Urothelium cell line (cell line): ENCODE measurements at regions not wholly inside any gene's neighbourhood (a gene's known extent, or its start where the extent isn't known, plus 50 kb on each side); places are given as distances from the start of the nearest gene placed in this dataset.

Source experiments
- DNase-seq: peaks from one replicate; pipeline ENCODE4 v3.0.0; 2011; ENCODE audit warnings: low spot score, mixed read lengths
- FAIRE-seq: peaks from 2 replicates; lab custom pipeline; 2011; peaks lifted over from hg19 to GRCh38; lab: Jason Lieb, UNC

DNA sequence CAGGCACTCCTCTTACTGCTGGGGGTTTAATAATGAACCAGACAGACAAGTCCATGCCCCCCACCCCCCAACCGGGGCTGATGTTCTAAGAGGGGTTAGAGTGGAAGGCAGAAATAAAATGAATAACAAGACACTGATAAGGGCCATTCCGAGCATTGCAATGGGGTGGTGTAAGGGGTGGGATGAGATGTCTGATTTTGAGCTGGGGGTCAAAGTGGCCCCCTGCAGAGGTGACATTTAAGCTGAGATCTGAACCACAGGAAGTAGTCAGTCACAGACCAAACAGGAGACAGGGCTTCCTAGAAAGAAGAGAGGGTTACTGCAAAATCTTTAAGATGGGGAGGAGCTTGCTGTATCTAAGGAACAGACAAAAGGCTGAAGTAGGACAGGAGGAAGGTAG, 180.6 kb upstream of the SH3BP4 start:
- no peak for FAIRE-seq

DNA sequence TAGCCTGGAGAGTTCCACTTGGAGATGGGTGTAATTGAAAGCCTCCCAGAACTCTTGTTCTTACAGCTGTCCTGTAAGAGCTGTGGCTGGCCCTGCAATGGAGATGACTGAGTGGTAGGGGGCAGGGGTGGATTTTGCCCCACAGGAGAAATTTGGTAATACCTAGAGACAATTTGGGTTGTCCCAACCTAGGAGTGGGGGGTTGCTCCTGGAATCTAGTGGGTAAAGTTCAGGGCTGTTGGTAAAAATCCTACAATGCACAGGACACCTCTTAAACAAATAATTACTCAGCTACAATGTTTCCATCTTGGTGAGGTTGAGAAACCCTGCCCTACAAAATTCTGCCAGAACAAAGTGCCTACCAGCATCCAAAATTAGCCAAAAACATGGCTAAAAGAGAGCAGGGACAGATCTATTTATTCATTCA, 181.1 kb upstream of the SH3BP4 start:
- no peak for FAIRE-seq

More for the DNA sequence above, 180.6 kb upstream of the SH3BP4 start:
- no peak for DNase-seq

DNA sequence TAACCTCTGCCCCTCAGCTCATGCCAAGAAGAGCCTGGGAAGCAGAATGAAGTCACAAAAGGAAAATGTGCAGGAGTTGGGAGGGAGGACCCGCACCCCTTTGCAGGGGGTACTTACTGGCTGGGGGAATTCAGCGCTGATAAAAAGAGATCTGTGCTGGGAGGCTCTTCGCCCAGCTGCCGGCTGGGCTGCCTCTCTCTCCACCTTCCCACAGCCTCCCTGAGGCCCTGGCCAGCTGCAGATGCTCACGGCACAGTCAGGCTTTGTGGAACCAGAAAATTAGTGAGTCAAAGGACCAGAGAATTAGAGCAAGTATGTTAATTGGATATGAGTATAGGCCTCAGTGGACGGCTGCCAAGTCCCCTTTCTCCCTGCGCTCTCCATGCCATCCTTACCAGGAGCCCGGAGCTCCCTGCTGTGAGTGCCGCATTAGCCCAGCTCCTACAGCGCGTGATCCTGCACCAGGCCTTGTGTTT, 181.7 kb upstream of the SH3BP4 start:
- FAIRE-seq (no peak), DNase-seq (no peak)

More for the DNA sequence above, 181.1 kb upstream of the SH3BP4 start:
- no peak for DNase-seq

DNA sequence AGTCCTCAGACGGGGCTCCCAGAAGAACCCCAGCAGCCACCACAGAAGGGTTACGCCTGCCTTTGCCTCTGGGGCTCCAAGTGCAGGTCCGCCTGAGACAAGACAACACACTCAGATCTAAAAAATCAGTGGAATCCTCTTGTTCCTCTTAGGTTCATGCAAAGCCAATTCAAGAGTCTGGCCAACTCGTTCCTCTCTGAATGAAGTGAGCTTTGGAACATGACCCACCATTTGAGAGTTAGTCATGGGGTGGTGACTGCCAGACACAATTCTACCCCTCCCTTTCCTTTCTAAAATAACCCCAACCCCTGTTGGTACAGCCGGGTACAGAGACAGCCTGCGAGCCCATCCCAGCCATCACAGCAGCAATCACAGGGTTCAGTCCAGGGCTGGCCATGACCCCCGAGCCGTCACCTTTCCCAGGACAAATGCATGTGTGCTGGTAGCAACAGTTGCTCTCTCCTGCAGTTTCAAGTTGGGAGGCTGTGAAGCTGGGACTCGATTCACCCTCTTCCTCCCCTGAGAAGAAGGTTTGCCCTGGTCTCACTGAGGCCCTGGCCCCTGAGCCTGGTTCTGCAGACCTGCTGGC, 183.1 kb upstream of the SH3BP4 start:
- FAIRE-seq (no peak), DNase-seq (no peak)

DNA sequence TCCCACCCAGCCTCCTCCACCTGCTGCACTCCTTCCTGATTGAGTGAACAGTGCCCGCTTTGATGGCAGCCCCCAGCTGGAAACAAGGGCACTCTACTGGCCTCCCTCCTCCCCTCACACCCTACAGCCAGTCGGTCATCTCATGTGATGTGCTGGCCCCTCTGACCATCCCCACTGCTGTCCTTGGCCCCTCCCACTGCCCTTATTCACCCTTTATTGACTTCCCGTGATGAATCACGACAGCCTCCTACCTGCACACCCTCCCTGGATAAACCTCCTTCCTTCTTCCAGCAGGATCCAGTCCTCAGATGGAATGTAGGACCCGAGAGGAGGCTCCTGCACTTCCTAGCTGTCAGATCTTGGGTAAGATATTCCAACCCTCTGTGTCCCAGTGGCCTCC, 186.5 kb upstream of the SH3BP4 start:
- DNase-seq (no peak), FAIRE-seq (no peak)

DNA sequence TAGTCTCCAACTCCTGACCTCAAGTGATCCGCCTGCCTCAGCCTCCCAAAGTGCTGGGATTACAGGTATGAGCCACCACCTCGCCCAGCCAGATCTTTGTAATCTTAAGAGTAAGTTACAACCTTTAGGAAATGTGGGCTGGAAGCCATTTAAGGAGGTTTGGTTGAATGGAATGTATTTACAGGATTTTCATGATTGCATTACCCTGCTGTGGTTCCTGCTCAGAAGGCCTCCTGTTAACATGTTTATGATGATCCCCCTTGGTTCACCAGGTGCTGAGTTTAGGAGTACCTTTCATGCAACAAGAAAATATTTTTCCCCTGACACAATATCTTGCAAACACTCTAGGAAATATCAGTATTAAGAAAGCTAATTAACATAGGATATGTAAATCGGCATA, 187.4 kb upstream of the SH3BP4 start:
- FAIRE-seq (no peak), DNase-seq (no peak)

DNA sequence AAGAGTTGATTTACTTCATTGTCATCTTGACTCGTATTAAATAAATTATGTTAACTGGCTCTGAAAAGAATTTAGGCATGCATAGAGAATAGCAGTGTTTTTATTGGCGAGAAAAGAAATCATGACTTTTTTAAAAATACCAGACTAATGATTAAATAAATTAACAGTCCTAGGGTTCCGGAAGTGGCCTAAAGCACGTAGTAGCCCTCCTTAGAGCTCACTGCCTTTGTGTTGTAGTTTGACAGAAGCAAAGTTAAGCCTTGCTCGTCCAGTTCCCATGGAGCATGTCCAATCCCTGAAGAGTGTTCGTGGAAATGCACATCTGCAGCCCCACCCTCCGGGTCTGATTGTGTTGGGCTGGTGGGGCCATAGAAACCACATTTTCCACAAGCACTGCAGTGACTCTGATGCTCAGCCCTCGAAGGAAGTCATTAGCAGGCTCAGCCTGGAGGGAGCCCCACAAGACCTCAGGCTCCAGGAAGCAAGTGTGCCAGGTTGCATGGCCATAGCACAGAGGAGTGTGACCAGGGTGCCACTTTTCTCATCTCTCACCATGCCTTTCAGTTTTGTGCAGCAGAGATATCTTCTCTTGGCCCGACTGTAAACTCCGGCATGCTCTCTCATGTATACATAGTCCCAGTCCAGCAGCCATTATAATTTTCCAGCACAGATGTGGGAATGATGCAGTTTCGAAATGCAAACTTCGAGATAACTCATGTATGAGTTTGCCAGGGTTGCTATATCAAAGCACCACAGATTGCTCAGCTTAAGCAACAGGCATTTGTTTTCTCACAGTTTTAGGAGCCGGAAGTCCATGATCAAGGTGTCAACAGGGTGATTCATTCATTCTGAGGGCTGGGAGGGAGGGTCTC, 188.6 kb upstream of the SH3BP4 start:
- FAIRE-seq, result no peak
- DNase-seq, result no peak

DNA sequence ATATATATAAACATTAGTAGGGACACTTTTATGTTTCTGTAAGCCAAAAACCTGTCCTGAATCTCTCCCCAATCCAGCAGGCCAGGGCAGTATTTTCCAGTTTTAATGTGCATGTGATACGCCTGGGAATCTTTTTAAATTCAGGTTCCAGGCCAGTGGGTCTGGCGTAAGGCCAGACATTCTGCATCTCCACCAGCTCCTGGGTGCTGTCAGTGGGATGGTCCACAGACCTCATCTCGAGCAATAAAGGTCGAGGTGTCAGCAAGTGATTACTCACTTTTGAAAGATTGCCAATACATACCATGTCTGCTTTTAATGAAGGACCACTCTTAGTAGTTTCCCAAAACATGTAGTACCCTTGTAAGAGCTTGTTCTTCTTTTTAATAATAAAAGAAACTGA, 189.9 kb upstream of the SH3BP4 start:
- FAIRE-seq (no peak), DNase-seq (no peak)

DNA sequence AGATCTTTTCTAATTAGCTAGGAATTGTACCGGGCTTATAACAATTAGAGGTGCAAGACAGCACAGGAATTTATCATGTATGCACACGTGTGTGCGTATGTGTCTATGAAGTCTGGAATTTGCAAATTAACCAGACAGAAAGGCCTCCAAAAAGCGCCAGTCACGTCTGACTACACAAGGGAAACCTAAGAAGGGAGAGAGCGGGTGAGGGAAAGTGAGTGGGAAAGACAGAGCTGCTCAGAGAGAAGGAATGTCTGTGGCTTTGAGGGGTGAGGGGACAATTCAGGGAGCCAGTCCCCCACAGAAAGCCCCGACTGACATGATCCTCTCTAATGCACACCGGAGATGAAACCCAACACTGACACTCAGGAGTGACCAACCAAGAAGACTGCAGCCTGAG, 197.7 kb upstream of the SH3BP4 start:
- DNase-seq (peak; percentile 27), FAIRE-seq (no peak)

DNA sequence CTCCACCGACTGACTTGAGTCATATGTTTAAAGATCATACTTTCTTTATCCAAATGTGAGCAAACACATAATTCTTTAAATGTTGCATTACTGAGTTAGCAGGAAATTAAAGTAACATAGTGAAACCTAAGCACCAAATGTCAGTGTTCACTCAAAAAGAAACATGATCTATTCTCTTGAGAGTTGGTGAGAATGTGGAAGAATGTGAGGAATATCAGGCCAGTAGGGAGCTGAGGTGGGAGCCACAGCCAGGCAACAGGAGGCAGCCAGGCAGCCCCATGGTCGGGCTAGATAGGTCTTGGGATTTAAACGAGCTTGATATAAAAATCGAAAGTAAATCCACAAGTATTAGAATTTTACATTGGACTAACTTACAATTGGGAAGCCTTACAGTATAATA, 198.1 kb upstream of the SH3BP4 start:
- FAIRE-seq, result no peak
- no peak for DNase-seq

DNA sequence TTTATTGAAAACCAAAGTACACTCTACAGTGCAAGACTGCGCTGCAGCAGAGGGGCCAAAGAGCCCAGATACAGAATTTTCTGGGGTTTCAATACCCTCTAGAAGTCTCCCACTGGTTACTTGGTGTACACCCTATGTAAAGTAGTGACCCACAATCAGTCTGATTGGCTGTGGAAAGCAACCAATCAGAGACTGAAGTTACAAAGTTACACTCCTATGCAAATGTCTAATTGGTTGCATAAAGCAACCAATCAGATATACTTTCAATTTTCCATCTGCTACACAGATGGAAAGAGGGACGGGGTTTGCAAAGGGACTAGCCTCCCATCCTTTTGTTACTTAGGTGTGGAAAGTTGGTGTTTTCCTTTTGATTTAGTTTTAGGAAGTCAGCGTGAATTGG, 198.9 kb upstream of the SH3BP4 start:
- FAIRE-seq, result no peak
- DNase-seq, result no peak

DNA sequence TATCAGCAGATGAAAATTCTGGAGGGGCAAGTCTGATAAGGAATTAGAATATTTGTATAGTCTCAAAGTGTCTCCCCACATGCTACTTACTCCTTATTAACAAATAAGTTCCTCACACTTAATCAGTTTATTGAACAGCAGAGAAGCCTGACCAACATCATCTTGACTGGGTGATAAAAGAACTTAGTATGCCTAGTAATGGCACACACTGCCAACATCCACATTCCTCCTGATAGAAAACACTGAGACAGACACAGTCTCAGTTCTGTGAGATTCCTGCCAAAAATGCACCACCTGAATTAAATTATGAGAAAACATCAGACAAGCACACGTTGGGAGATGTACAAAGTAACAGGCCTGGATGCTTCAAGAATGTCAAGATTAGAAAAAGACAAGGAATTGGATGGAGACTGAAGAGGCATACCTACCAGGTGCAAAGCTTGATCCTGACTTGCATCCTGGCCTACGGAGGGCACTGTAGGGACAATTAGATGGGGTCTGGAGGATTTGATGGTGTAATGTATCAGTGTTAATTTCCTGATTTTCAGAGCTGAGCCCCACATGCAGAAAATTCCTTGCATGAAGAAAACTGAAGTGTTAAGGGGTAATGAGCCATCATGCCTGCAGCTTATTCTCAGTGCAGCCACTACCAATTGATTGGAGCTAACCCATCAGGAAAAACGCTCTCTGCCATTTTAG, 200.4 kb upstream of the SH3BP4 start:
- DNase-seq (no peak), FAIRE-seq (no peak)

DNA sequence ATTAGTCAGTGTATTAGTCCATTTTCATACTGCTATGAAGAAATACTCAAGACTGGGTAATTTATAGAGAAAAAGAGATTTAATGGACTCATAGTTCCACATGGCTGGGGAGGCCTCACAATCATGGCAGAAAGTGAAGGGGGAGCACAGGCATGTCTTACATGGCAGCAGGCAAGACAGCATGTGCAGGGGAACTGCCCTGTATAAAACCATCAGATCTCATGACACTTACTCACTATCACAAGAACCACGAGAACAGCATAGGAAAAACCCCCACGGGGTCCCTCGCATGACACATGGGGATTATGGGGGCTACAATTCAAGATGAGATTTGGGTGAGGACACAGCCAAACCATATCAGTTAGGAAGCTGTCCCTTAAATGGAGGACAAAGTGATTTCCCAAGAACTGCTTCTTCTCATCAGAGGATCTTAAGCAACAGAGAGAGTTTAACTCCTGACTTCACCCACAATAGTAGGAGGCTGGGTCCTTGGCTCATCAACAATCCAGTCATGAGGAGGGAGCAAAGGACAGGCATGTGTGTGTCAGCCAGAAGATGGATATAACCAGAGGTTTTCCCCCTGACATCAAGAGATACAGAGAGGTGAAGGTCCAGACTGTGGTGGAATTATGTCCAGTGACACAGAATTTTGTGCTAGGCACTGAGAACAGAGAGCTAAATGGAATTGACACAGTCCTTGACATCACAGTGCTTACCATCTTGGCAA, 203.8 kb upstream of the SH3BP4 start:
- no peak for DNase-seq
- no peak for FAIRE-seq

DNA sequence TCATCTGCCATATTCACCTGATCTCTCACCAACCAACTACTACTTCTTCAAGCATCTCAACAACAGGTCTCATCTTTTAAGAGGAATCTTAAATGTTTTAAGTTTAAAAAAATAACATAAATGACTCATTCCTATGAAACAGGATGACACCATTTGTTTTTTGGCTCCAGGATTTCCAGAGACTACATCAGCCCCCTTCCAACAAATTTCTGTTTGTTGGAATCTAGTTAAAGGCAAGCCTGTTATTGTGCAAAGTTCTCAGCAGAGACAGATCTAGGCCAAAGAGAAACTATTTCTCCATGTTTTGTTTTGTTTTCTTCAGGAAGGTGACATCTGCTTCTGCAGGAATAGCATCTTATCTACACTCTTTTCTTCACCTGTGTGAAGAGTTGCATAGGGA, 204.8 kb upstream of the SH3BP4 start:
- FAIRE-seq, result no peak
- no peak for DNase-seq

DNA sequence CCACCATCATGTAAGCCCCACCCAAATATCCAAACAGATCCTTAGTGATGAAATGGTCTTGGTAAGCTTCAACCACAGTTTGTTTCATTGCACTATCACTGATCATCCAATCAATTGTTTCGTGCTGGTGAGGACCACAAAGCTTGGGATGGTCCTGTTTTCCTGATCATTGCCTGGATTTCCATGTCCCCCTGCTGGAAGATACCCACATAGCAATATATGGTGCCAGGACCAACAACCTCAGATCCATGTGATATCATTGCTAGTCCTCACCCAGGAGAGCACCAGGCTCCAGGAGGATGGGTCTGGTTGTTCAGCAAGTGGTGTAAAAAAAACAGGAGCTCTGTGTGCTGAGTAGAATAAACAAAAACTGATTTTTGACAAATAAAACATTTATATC, 206.5 kb upstream of the SH3BP4 start:
- FAIRE-seq (no peak), DNase-seq (no peak)

DNA sequence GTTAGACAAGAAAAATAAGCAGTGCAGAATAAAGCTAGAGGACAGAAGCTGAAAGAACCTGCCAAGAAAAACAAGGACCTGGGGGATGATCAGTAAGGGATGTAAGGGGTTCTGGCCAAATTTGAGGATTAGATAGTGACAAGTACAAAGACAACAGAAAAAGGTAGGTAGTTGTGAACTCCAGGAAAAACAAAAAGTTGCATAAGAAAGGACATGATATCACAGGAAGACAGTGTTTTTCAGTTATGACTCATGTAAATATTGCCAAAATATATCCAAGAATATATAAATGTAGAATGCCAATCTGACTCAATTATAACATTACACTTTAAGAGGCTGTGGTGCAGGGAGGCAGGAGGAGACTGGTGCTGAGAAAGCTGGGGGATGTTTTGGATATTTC, 209.8 kb upstream of the SH3BP4 start:
- FAIRE-seq, result no peak
- DNase-seq, result no peak

DNA sequence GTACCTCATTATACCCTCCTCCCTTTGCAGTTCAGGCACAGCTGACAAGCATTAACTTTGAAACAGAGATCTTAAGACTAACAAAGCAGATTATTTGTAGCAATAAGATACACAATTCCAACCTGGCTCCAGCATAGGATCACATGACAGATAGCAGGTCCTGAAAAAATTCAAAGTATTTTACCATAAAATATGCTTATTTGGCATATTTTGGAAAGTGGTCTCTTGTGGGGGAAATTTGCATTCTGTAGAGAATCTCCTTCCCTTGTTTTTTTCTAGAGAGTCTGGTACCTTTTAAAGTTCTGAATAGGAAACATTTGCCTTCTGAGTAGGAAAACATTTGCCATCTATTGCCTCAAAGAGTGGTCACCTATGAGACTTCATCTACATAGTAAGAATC, 212.8 kb upstream of the SH3BP4 start:
- no peak for FAIRE-seq

DNA sequence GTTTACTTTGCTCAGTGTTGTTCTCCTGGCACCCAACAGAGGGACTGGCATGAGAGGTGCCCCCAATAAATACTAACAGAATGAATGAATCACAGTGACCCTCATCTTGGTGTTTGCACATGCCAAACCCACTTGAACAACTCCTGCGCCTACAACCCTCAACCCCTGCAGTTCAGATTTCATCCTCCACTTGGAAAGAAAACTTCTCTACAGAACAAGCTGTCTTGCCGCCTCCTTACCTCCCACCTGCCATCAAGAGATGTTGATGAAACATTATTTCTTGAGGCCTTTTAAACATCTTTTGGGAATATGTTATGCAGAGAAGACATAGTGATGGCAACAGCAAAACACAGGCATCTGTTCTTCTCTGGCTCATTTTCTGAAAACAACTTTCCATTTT, 216.0 kb upstream of the SH3BP4 start:
- FAIRE-seq, result no peak
- DNase-seq, result no peak

More for the DNA sequence above, 212.8 kb upstream of the SH3BP4 start:
- DNase-seq, result no peak

DNA sequence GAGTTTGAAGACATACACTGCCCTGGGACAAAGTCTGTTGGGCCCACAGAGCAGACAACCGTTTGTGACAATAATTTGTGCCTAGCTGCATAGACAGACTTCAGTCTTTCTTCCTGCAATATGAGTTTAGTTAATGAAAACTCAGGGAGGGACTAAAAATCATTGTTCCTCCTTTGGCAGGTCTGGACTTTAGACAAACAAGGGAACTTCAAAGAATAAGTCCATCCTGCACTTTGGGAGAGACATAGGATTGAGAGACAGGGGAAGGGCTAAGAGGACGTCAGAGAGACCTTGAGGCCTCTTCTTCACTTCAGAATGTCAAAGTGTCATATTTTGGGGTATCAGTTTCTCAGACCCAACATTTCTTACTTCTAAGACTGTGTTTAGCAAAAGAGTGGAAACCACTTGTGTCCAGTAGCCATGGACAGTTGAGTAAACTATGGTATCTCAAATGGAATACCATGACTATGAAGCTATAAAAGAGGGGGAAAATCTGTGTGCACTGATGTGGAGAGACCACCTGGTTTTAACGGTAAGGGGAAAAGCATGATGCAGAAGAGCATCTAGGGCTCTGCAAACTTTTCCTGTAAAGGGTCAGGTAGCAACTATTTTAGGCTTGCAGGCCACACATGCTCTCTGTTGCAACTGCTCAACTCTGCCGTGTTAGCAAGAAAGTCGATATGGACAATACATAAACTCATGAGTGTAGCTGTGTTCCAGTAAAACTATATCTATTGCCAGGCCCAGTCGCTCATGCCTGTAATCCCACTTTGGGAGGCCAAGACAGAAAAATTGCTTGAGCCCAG, 217.8 kb upstream of the SH3BP4 start:
- DNase-seq (no peak), FAIRE-seq (no peak)

DNA sequence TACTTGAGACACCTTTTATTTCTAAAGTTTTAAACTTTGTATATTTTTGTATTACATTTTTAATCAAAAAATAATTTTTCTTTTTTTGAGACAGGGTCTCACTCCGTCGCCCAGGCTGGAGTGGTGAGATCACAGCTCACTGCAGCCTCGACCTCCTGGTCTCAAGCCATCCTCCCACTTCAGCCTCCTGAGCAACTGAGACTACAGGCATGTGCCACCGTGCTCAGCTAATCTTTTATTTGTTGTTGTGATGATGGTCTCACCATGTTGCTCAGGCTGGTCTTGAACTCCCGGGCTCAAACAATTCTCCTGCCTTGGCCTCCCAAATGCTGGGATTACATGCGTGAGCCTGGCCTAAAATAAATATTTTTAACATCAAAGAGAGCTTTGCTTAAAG, 218.7 kb upstream of the SH3BP4 start:
- FAIRE-seq (no peak), DNase-seq (no peak)
